Caco-2 (cell line): ENCODE measurements at regions not wholly inside any gene's neighbourhood (a gene's known extent, or its start where the extent isn't known, plus 50 kb on each side); places are given as distances from the start of the nearest gene placed in this dataset.

Source experiments
- BruUV-seq: library from RNA; stranded (reverse); fragments of 400-500 nt; replicated peaks from 2 replicates; lab custom pipeline; 2021; lab: Mats Ljungman, UMichigan
- CTCF ChIA-PET: fragments of 300-600 bp; sonication (Branson Sonifier 250); formaldehyde crosslinking; loops from one replicate; lab custom pipeline; 2022; ENCODE audit warnings: antibody characterized with exemption; lab: Charles Lee
- POLR2A ChIA-PET: fragments of 300-600 bp; sonication (Branson Sonifier 250); formaldehyde crosslinking; loops from one replicate; lab custom pipeline; 2022; ENCODE audit warnings: antibody characterized with exemption; lab: Charles Lee
- DNase-seq, 2 experiments: peaks; one replicate each; pipeline versions ENCODE4 v3.0.0 to v3.0.0-alpha.2; 2020 to 2022
- H3K27me3 ChIP-seq: replicated peaks from 2 replicates; pipeline ENCODE4 v1.6.0; 2011; ENCODE audit warnings: low read length; ENCODE audit not compliant: control insufficient read depth, insufficient read depth
- H3K36me3 ChIP-seq: 2 replicates; pipeline ENCODE4 v1.5.1; 2011; ENCODE audit warnings: low read length; ENCODE audit not compliant: control insufficient read depth, insufficient read depth
- H3K4me1 ChIP-seq: fragments of 250-450 bp; sonication (Bioruptor Pico); 2 replicates; pipeline ENCODE4 v1.5.1; 2020; ENCODE audit warnings: mild to moderate bottlenecking
- H3K4me3 ChIP-seq: 2 replicates; pipeline ENCODE4 v1.5.1; 2011; ENCODE audit warnings: low read depth, mild to moderate bottlenecking, control low read depth, low read length
- H3K9me3 ChIP-seq: fragments of 250-450 bp; sonication (Bioruptor Pico); 2 replicates; pipeline ENCODE4 v1.5.1; 2020; ENCODE audit warnings: mild to moderate bottlenecking, moderate library complexity
- H3K27ac Mint-ChIP-seq: one replicate; pipeline ENCODE4 v1.8.0; 2022; ENCODE audit warnings: mixed read lengths; ENCODE audit not compliant: unreplicated experiment
- H3K27me3 Mint-ChIP-seq: one replicate; pipeline ENCODE4 v1.8.0; 2022; ENCODE audit warnings: mixed read lengths; ENCODE audit not compliant: insufficient read depth, unreplicated experiment
- H3K36me3 Mint-ChIP-seq: one replicate; pipeline ENCODE4 v1.8.0; 2022; ENCODE audit warnings: mild to moderate bottlenecking, mixed read lengths; ENCODE audit not compliant: insufficient read depth, unreplicated experiment
- H3K4me1 Mint-ChIP-seq: one replicate; pipeline ENCODE4 v1.8.0; 2022; ENCODE audit warnings: low read depth, mixed read lengths; ENCODE audit not compliant: unreplicated experiment
- H3K4me3 Mint-ChIP-seq: one replicate; pipeline ENCODE4 v1.8.0; 2022; ENCODE audit warnings: mild to moderate bottlenecking, moderate library complexity, mixed read lengths; ENCODE audit not compliant: unreplicated experiment
- H3K9me3 Mint-ChIP-seq: one replicate; pipeline ENCODE4 v1.8.0; 2022; ENCODE audit warnings: mixed read lengths; ENCODE audit not compliant: unreplicated experiment
- intact Hi-C: fragments of 100-400 bp; cut with micrococcal nuclease; formaldehyde crosslinking; loops from one replicate; pipeline ENCODE4 v1.10.0; 2022; ENCODE audit not compliant: unreplicated experiment
- TF ChIP-seq, protein P1 (sequence below), 2 experiments: fragments of 200-600 bp in 1 of 2; IDR thresholded peaks; 1 replicate in 1 of 2; 2 replicates in 1 of 2; pipeline versions ENCODE4 v1.5.1 to v1.8.0; 2011 to 2022; ENCODE audit warnings: antibody characterized with exemption in 1 of 2, control low read depth in 1 of 2, inconsistent platforms in 1 of 2, low read depth in 1 of 2, low read length in 1 of 2, mild to moderate bottlenecking in 1 of 2, moderate library complexity in 1 of 2; ENCODE audit not compliant: insufficient read depth in 1 of 2, severe bottlenecking in 1 of 2, unreplicated experiment in 1 of 2

DNA sequence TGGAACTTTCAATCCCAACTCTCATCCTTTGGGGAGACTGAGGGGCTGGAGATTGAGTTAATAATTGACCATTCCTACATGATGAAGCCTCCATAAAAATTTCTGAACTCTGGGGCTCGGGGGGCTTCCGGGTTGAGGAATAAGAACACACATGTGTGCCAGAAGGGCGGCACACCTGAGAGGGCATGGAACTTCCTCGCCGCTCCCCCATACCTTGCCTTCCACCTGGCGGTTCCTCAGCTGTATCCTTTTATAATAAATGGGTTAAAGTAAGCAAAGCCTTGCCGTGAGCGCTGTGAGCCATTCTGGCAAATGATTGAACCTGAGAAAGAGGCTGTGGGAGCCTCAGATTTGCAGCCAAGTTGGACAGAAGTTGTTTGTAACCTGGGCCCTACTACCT is 164.8 kb downstream of the LY86 start:
- POLR2A ChIA-PET, result no interaction called here
- Histone ChIP-seq H3K36me3 (no peaks in the 10 kb centered on the region), H3K4me3 (no peak overlapping the region), H3K9me3 (no peaks in the 10 kb centered on the region), H3K27me3 (no peaks in the 10 kb centered on the region), H3K4me1 (peaks cover 15% of the 10 kb centered on the region)
- Mint-ChIP-seq H3K27ac (no peak overlapping the region), H3K27me3 (no peaks in the 10 kb centered on the region), H3K4me1 (peaks cover 9% of the 10 kb centered on the region), H3K9me3 (no peaks in the 10 kb centered on the region), H3K36me3 (no peaks in the 10 kb centered on the region), H3K4me3 (no peak overlapping the region)
- CTCF ChIA-PET, result interaction anchor here (1.1 kb wide), 1 partner anchor 40 kb away, joined by 3 read pairs; no protein-coding TSS in a partner anchor
- DNase-seq, result no peak
- no TSS peak for BruUV-seq
- TF ChIP-seq, protein P1, sequence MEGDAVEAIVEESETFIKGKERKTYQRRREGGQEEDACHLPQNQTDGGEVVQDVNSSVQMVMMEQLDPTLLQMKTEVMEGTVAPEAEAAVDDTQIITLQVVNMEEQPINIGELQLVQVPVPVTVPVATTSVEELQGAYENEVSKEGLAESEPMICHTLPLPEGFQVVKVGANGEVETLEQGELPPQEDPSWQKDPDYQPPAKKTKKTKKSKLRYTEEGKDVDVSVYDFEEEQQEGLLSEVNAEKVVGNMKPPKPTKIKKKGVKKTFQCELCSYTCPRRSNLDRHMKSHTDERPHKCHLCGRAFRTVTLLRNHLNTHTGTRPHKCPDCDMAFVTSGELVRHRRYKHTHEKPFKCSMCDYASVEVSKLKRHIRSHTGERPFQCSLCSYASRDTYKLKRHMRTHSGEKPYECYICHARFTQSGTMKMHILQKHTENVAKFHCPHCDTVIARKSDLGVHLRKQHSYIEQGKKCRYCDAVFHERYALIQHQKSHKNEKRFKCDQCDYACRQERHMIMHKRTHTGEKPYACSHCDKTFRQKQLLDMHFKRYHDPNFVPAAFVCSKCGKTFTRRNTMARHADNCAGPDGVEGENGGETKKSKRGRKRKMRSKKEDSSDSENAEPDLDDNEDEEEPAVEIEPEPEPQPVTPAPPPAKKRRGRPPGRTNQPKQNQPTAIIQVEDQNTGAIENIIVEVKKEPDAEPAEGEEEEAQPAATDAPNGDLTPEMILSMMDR (IDR thresholded peaks at IDR 0.05; ENCODE audit: insufficient read depth in 1 of 2, low read depth in 1 of 2, low read length in 1 of 2, severe bottlenecking in 1 of 2, unreplicated experiment in 1 of 2), result no peak
- intact Hi-C loops, result loop anchor here (10.0 kb wide), 1 partner anchor 102 kb away; no protein-coding TSS in a partner anchor

DNA sequence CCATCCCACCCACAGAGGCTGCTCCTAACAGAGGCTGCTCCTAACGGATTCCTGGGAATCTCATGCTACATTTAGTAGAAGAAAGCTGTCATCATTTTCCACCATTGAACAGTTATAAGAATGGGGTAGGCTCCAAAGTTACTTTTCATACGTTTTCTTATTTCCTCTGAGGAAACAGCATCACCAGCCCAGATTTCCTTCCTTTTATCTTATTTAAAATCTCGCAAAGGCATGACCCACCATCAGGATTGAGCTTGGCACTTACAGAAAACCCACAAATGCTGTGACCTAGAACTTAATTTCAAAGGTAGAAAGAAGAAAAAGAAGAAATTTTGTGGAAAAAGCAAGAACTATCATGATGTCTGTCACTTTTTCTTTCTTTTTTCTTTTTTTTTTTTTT is 168.0 kb downstream of the LY86 start:
- Histone ChIP-seq H3K4me3 (no peak overlapping the region), H3K36me3 (no peaks in the 10 kb centered on the region), H3K4me1 (peaks cover 15% of the 10 kb centered on the region), H3K9me3 (no peaks in the 10 kb centered on the region), H3K27me3 (no peaks in the 10 kb centered on the region)
- DNase-seq, result no peak
- Mint-ChIP-seq H3K4me3 (no peak overlapping the region), H3K9me3 (no peaks in the 10 kb centered on the region), H3K27ac (no peak overlapping the region), H3K36me3 (no peaks in the 10 kb centered on the region), H3K4me1 (peaks cover 9% of the 10 kb centered on the region), H3K27me3 (no peaks in the 10 kb centered on the region)
- intact Hi-C loops, result loop anchor here (10.0 kb wide), 1 partner anchor 98 kb away; no protein-coding TSS in a partner anchor
- TF ChIP-seq, protein P1 (IDR thresholded peaks at IDR 0.05; ENCODE audit: insufficient read depth in 1 of 2, low read depth in 1 of 2, low read length in 1 of 2, severe bottlenecking in 1 of 2, unreplicated experiment in 1 of 2), result no peak
- POLR2A ChIA-PET, result no interaction called here
- BruUV-seq, result no TSS peak
- CTCF ChIA-PET, result no interaction called here

DNA sequence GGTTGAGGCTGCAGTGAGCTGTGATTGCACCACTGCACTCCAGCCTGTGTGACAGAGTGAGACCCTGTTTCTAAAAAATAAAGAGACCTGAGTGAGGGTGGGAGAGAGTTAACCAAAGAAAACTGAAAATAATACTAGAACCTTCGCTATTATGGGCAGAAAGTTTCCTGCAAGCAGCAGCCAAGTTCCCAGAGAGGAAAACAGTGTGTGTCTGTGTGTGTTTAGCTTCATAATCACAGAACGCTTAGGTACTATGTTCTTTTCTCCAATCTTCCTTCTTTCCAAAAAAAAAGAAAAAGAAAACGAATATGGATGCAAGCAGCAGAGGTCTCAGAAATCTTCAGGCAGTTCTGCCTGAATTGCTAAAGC is 170.0 kb downstream of the LY86 start:
- H3K36me3 Mint-ChIP-seq, result no peaks in the 10 kb centered on the region
- no peaks in the 10 kb centered on the region for H3K9me3 Mint-ChIP-seq
- no TSS peak for BruUV-seq
- no peak overlapping the region for H3K4me3 Mint-ChIP-seq
- intact Hi-C loops, result loop anchor here (10.0 kb wide), 1 partner anchor 96 kb away; no protein-coding TSS in a partner anchor
- Histone ChIP-seq H3K36me3 (no peaks in the 10 kb centered on the region), H3K27me3 (no peaks in the 10 kb centered on the region), H3K9me3 (no peaks in the 10 kb centered on the region), H3K4me3 (no peak overlapping the region), H3K4me1 (peaks cover 5% of the 10 kb centered on the region; the same call in 1 of the 2 replicates)
- ChIA-PET CTCF (interaction anchor here (0.6 to 1.7 kb wide), 15 partner anchors 13 to 857 kb away, joined by 3 to 6 read pairs (median 4); no protein-coding TSS in a partner anchor), POLR2A (no interaction called here)
- no peaks in the 10 kb centered on the region for H3K27me3 Mint-ChIP-seq
- TF ChIP-seq, protein P1 (IDR thresholded peaks at IDR 0.05; ENCODE audit: insufficient read depth in 1 of 2, low read depth in 1 of 2, low read length in 1 of 2, severe bottlenecking in 1 of 2, unreplicated experiment in 1 of 2), result no peak
- DNase-seq, result no peak
- no peaks in the 10 kb centered on the region for H3K4me1 Mint-ChIP-seq
- H3K27ac Mint-ChIP-seq, result no peak overlapping the region
